ENCODE measurements at regions not wholly inside any gene's neighbourhood (a gene's known extent, or its start where the extent isn't known, plus 50 kb on each side); places are given as distances from the start of the nearest gene placed in this dataset.
A peak's percentile ranks its signal among the peaks of the same experiment; 100 is the strongest.

DNA sequence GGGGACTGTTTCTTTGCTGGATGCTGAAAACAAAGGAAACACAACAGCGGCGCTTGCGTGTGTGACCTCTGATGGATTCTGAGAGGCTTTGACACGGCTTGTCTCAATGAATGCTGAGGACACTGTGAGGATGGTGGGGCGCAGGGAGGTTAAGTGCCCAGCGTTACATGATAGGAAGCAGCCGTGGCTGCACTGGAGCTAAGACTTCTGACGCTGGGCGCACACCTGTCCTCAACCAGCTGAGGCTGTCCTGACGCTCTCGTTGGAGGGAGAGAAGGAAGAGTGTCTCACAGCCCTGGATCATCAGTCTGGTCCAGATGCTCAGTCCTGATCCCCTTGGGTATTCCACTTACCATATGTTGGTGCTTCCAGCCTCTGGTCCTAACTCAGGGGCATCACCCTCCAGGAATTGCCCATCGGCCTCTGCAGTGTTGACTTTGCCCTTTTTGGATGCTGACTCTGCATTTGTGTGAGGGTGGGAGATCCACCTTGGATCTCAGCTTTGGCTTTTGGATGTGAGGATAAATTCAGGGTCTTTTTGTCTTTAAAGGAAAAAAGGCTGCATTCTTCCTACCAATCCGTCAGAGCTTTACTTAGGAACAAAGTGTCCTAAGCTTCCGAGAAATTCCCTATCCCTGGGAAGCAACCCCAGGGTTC is 125.2 kb downstream of the ZNF664 start:
- Mint-ChIP-seq H3K4me3 (no peak overlapping the region), H3K27ac (peak overlapping the region; percentile 63 to 82 (median 80)), H3K36me3 (ENCODE audit: low read depth) (peaks cover 17% of the 10 kb centered on the region), H3K4me1 (peaks cover 23% of the 10 kb centered on the region), H3K27me3 (ENCODE audit: low read depth) (peaks cover 8% of the 10 kb centered on the region), H3K9me3 (peaks cover 8% of the 10 kb centered on the region)
- TF ChIP-seq, protein P1, sequence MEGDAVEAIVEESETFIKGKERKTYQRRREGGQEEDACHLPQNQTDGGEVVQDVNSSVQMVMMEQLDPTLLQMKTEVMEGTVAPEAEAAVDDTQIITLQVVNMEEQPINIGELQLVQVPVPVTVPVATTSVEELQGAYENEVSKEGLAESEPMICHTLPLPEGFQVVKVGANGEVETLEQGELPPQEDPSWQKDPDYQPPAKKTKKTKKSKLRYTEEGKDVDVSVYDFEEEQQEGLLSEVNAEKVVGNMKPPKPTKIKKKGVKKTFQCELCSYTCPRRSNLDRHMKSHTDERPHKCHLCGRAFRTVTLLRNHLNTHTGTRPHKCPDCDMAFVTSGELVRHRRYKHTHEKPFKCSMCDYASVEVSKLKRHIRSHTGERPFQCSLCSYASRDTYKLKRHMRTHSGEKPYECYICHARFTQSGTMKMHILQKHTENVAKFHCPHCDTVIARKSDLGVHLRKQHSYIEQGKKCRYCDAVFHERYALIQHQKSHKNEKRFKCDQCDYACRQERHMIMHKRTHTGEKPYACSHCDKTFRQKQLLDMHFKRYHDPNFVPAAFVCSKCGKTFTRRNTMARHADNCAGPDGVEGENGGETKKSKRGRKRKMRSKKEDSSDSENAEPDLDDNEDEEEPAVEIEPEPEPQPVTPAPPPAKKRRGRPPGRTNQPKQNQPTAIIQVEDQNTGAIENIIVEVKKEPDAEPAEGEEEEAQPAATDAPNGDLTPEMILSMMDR (IDR thresholded peaks at IDR 0.05; ENCODE audit: unreplicated experiment in 3 of 3), result no peak

DNA sequence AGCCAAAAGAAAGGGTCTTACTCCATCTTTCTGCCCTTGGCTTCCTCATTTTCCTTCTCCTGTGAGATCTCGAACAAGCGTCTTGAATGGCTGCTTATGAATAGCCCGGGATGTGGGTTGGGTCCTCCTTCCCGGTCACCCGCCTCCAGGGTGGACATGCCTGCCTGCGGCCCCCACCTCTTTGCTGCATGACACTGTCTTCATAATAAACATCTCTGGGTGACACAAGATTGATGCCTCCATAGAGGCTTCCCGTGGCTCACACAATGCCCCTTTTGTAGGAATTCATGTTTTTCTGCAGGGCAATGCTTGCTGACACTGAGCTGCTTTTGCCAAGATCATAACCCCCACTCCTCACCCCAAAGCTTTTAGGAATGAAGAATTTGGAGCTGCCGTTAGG is 125.9 kb downstream of the ZNF664 start:
- peaks cover 23% of the 10 kb centered on the region for H3K4me1 Mint-ChIP-seq
- no peak overlapping the region for H3K4me3 Mint-ChIP-seq
- peaks cover 17% of the 10 kb centered on the region for H3K36me3 Mint-ChIP-seq (ENCODE audit: low read depth)
- H3K9me3 Mint-ChIP-seq, result peaks cover 8% of the 10 kb centered on the region
- TF ChIP-seq, protein P1 (IDR thresholded peaks at IDR 0.05; ENCODE audit: unreplicated experiment in 3 of 3), result no peak
- H3K27me3 Mint-ChIP-seq (ENCODE audit: low read depth), result peaks cover 8% of the 10 kb centered on the region
- H3K27ac Mint-ChIP-seq, result peak overlapping the region; percentile 63 to 82 (median 73)

DNA sequence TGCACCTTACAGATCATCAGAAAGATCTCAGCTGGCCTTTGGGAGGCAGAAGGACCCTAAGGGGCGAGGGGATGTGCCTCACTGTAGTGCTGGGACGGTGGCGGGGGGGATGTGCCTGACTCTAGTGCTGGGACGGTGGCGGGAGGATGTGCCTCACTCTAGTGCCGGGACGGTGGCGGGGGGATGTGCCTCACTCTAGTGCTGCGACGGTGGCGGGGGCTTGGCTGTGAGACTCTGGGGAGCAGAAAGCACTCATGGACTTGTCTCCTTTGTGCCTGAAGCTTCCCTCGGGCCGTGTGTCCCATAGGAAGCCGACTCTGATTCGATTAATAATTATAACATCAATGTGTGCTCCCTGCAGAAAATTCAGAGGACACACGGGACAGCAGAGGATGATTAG is 126.6 kb downstream of the ZNF664 start:
- peak overlapping the region in 2 of 3 experiments; percentile 73 to 82 for H3K27ac Mint-ChIP-seq
- H3K36me3 Mint-ChIP-seq (ENCODE audit: low read depth), result peaks cover 17% of the 10 kb centered on the region
- H3K4me3 Mint-ChIP-seq, result no peak overlapping the region
- TF ChIP-seq, protein P1 (IDR thresholded peaks at IDR 0.05; ENCODE audit: unreplicated experiment in 3 of 3), result no peak
- peaks cover 23% of the 10 kb centered on the region for H3K4me1 Mint-ChIP-seq
- H3K27me3 Mint-ChIP-seq (ENCODE audit: low read depth), result peaks cover 8% of the 10 kb centered on the region
- peaks cover 8% of the 10 kb centered on the region for H3K9me3 Mint-ChIP-seq

DNA sequence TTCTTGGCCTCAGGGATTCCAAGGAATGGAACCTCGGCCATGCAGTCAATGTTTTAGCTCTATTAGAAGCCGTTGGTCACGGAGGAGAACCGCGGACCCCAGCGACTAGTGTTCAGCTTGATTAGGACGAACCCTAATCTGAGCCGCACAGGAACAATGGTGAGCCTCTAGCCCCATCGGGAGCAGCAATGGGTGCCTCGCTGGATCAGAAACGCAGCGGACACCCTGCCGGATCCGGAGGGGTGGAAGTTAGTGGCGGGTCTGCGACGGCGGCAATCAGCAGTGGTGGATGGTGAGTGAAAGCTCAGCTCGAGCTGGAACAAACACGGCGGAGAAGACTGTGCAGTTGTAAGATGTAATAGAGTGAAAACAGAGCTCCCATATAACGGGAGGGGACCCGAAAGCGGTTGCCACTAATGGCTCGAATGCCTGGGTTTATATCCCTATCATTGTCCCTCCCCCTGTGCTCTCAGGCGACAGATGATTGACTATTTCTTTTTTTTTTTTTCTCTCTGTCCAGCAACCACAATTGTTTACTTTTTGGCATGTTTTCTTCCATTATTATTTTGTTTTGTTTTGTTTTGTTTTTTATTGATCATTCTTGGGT is 127.7 kb downstream of the ZNF664 start:
- H3K4me3 Mint-ChIP-seq, result no peak overlapping the region
- peaks cover 4% of the 10 kb centered on the region for H3K27me3 Mint-ChIP-seq (ENCODE audit: low read depth)
- peaks cover 17% of the 10 kb centered on the region for H3K36me3 Mint-ChIP-seq (ENCODE audit: low read depth)
- peaks cover 23% of the 10 kb centered on the region for H3K4me1 Mint-ChIP-seq
- H3K9me3 Mint-ChIP-seq, result peaks cover 8% of the 10 kb centered on the region
- TF ChIP-seq, protein P1 (IDR thresholded peaks at IDR 0.05; ENCODE audit: unreplicated experiment in 3 of 3), result no peak
- peak overlapping the region in 1 of 3 experiments; percentile 22 for H3K27ac Mint-ChIP-seq

DNA sequence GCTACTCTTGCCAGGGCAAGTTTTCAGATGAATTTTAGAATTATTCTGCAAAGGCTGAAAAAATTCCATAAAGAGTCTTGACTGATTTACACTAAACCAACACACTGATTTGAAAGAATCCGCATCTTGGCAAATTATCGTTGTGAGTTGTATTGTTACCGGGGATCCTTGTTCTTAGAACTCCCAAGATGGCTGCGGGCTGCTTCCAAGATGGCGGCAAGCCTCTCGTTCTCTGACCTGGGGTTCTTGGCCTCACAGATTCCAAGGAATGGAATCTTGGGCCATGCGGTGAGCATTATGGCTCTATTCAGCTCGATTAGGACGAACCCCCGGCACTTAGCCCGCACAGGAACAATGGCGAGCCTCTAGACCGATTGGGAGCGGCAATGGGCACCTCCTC is 132.5 kb downstream of the ZNF664 start:
- TF ChIP-seq, protein P1 (IDR thresholded peaks at IDR 0.05; ENCODE audit: unreplicated experiment in 3 of 3), result no peak
- Mint-ChIP-seq H3K27me3 (ENCODE audit: low read depth) (no peaks in the 10 kb centered on the region), H3K36me3 (ENCODE audit: low read depth) (peaks cover 12% of the 10 kb centered on the region), H3K9me3 (peaks cover 7% of the 10 kb centered on the region), H3K27ac (no peak overlapping the region), H3K4me3 (no peak overlapping the region), H3K4me1 (no peaks in the 10 kb centered on the region)

DNA sequence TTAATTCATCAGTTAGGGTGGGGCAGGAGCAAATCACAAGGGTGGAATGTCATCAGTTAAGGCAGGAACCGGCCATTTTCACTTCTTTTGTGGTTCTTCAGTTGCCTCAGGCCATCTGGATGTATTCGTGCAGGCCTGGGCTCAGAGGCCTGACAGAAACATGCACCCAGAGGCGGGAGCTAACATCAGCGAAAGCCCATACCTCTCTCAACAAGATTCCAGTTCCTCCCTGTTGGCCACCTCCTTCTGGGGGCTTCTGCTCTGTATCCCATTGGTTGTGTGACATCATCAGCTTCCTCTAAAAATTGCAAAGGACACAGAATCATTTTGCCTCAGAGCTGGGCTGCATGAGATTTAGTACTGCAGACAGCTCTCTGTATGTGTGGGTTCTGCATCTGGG is 134.3 kb downstream of the ZNF664 start:
- H3K9me3 Mint-ChIP-seq, result peaks cover 2% of the 10 kb centered on the region
- peaks cover 10% of the 10 kb centered on the region for H3K4me1 Mint-ChIP-seq
- H3K27ac Mint-ChIP-seq, result no peak overlapping the region
- TF ChIP-seq, protein P1 (IDR thresholded peaks at IDR 0.05; ENCODE audit: unreplicated experiment in 3 of 3), result no peak
- H3K4me3 Mint-ChIP-seq, result no peak overlapping the region
- H3K27me3 Mint-ChIP-seq (ENCODE audit: low read depth), result peaks cover 4% of the 10 kb centered on the region
- H3K36me3 Mint-ChIP-seq (ENCODE audit: low read depth), result peaks cover 6% of the 10 kb centered on the region
